WTC11 (cell line): ENCODE measurements at regions not wholly inside any gene's neighbourhood (a gene's known extent, or its start where the extent isn't known, plus 50 kb on each side); places are given as distances from the start of the nearest gene placed in this dataset.

Experiments
- ATAC-seq: fragments of 200-7000 bp; cut with Tn5 transposase; 2 replicates; pipeline ENCODE4 v1.10.0; 2021; ENCODE audit warnings: mild to moderate bottlenecking, moderate library complexity
- CTCF ChIA-PET: fragments of 300-600 bp; sonication (Branson Sonifier 250); formaldehyde crosslinking; loops from one replicate; lab custom pipeline; 2021; ENCODE audit warnings: antibody characterized with exemption; lab: Charles Lee
- POLR2A ChIA-PET: fragments of 350-600 bp; sonication (Branson Sonifier 250); formaldehyde crosslinking; loops from one replicate; lab custom pipeline; 2021; ENCODE audit warnings: antibody characterized with exemption; lab: Charles Lee
- DNase-seq: peaks from one replicate; pipeline ENCODE4 v3.0.0; 2021; ENCODE audit warnings: low spot score
- H3K27ac Mint-ChIP-seq: 2 replicates; pipeline ENCODE4 v1.8.0; 2021; ENCODE audit warnings: mixed read lengths
- H3K27me3 Mint-ChIP-seq: 2 replicates; pipeline ENCODE4 v1.8.0; 2021; ENCODE audit warnings: low read depth, mild to moderate bottlenecking, moderate library complexity, mixed read lengths
- H3K36me3 Mint-ChIP-seq: 2 replicates; pipeline ENCODE4 v1.8.0; 2021; ENCODE audit warnings: mixed read lengths
- H3K4me1 Mint-ChIP-seq: 2 replicates; pipeline ENCODE4 v1.8.0; 2022; ENCODE audit warnings: mixed read lengths
- H3K4me3 Mint-ChIP-seq: 2 replicates; pipeline ENCODE4 v1.8.0; 2021; ENCODE audit warnings: mild to moderate bottlenecking, moderate library complexity, mixed read lengths
- H3K9me3 Mint-ChIP-seq: 2 replicates; pipeline ENCODE4 v1.8.0; 2021; ENCODE audit warnings: mixed read lengths
- ATF3 ChIP-seq: sonication (generic); formaldehyde crosslinking; conservative IDR thresholded peaks from 2 replicates; pipeline ENCODE4 v1.8.1; 2022; ENCODE audit warnings: mild to moderate bottlenecking, missing genetic modification reagents
- CBFB ChIP-seq: sonication (generic); formaldehyde crosslinking; IDR thresholded peaks from 2 replicates; pipeline ENCODE4 v1.8.1; 2022; ENCODE audit warnings: mild to moderate bottlenecking, low read depth, missing genetic modification reagents
- CDX4 ChIP-seq: fragments of 250-450 bp; sonication (Bioruptor Pico); IDR thresholded peaks from 2 replicates; pipeline ENCODE4 v1.9.0; 2021; ENCODE audit warnings: moderate library complexity, mild to moderate bottlenecking, inconsistent platforms, borderline replicate concordance
- E2F5 ChIP-seq: sonication (generic); formaldehyde crosslinking; IDR thresholded peaks from 2 replicates; pipeline ENCODE4 v1.8.1; 2022; ENCODE audit warnings: mild to moderate bottlenecking, moderate library complexity, missing genetic modification reagents
- FOXK1 ChIP-seq: sonication (generic); formaldehyde crosslinking; IDR thresholded peaks from 2 replicates; pipeline ENCODE4 v1.8.0; 2022; ENCODE audit warnings: mild to moderate bottlenecking, moderate library complexity, missing genetic modification reagents
- FOXP4 ChIP-seq: sonication (generic); formaldehyde crosslinking; IDR thresholded peaks from 2 replicates; pipeline ENCODE4 v1.8.0; 2022; ENCODE audit warnings: mild to moderate bottlenecking, missing genetic modification reagents
- GABPB1 ChIP-seq: sonication (generic); formaldehyde crosslinking; IDR thresholded peaks from 2 replicates; pipeline ENCODE4 v1.8.1; 2023; ENCODE audit warnings: mild to moderate bottlenecking, missing genetic modification reagents
- KAT7 ChIP-seq: sonication (generic); formaldehyde crosslinking; IDR thresholded peaks from 2 replicates; pipeline ENCODE4 v1.8.1; 2023; ENCODE audit warnings: missing genetic modification reagents, mild to moderate bottlenecking, borderline replicate concordance
- NR1H2 ChIP-seq: sonication (generic); formaldehyde crosslinking; IDR thresholded peaks from 2 replicates; pipeline ENCODE4 v1.9.0; 2021; ENCODE audit warnings: mild to moderate bottlenecking, moderate library complexity, missing genetic modification reagents
- OVOL2 ChIP-seq: fragments of 250-450 bp; sonication (Bioruptor Pico); IDR thresholded peaks from 2 replicates; pipeline ENCODE4 v1.9.0; 2021; ENCODE audit warnings: mild to moderate bottlenecking, borderline replicate concordance
- SMAD3 ChIP-seq: sonication (generic); formaldehyde crosslinking; IDR thresholded peaks from 2 replicates; pipeline ENCODE4 v1.8.0; 2022; ENCODE audit warnings: missing genetic modification reagents, mild to moderate bottlenecking, borderline replicate concordance
- SMAD4 ChIP-seq: sonication (generic); formaldehyde crosslinking; IDR thresholded peaks from 2 replicates; pipeline ENCODE4 v1.8.0; 2022; ENCODE audit warnings: mild to moderate bottlenecking, missing genetic modification reagents
- TEAD1 ChIP-seq: sonication (generic); formaldehyde crosslinking; IDR thresholded peaks from 2 replicates; pipeline ENCODE4 v1.8.0; 2022; ENCODE audit warnings: mild to moderate bottlenecking, missing genetic modification reagents
- ZNF121 ChIP-seq: sonication (generic); formaldehyde crosslinking; IDR thresholded peaks from 2 replicates; pipeline ENCODE4 v1.8.0; 2023; ENCODE audit warnings: missing genetic modification reagents
- ZNF317 ChIP-seq: sonication (generic); formaldehyde crosslinking; IDR thresholded peaks from 2 replicates; pipeline ENCODE4 v1.8.1; 2023; ENCODE audit warnings: low read depth, mild to moderate bottlenecking, moderate library complexity, missing genetic modification reagents, borderline replicate concordance
- ZNF671 ChIP-seq: fragments of 250-450 bp; sonication (Bioruptor Pico); IDR thresholded peaks from 2 replicates; pipeline ENCODE4 v1.8.0; 2021; ENCODE audit warnings: mild to moderate bottlenecking
- TF ChIP-seq, protein P1 (sequence below): fragments of 250-450 bp; sonication (Bioruptor Pico); IDR thresholded peaks from 2 replicates; pipeline ENCODE4 v1.8.0; 2021; ENCODE audit warnings: mild to moderate bottlenecking
- TF ChIP-seq, protein P2 (sequence below): sonication (generic); formaldehyde crosslinking; IDR thresholded peaks from 2 replicates; pipeline ENCODE4 v1.8.1; 2023; ENCODE audit warnings: mild to moderate bottlenecking, missing genetic modification reagents

- Mint-ChIP-seq H3K36me3 (peaks cover 22% of the 10 kb centered on the region), H3K4me1 (no peaks in the 10 kb centered on the region), H3K27me3 (no peaks in the 10 kb centered on the region), H3K9me3 (peaks cover 29% of the 10 kb centered on the region), H3K4me3 (no peak overlapping the region), H3K27ac (no peak overlapping the region)
- no peak for ATAC-seq
- no peak for TF ChIP-seq GABPB1
- TF ChIP-seq, protein P1, sequence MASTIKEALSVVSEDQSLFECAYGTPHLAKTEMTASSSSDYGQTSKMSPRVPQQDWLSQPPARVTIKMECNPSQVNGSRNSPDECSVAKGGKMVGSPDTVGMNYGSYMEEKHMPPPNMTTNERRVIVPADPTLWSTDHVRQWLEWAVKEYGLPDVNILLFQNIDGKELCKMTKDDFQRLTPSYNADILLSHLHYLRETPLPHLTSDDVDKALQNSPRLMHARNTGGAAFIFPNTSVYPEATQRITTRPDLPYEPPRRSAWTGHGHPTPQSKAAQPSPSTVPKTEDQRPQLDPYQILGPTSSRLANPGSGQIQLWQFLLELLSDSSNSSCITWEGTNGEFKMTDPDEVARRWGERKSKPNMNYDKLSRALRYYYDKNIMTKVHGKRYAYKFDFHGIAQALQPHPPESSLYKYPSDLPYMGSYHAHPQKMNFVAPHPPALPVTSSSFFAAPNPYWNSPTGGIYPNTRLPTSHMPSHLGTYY (CRISPR knock-in tag): no peak
- no peak for TF ChIP-seq SMAD3 (CRISPR knock-in tag)
- no peak for TF ChIP-seq KAT7
- no peak for TF ChIP-seq SMAD4 (CRISPR knock-in tag)
- TF ChIP-seq E2F5 (CRISPR knock-in tag): no peak
- TF ChIP-seq ZNF121: no peak
- TF ChIP-seq ATF3 (CRISPR knock-in tag): no peak
- TF ChIP-seq, protein P2, sequence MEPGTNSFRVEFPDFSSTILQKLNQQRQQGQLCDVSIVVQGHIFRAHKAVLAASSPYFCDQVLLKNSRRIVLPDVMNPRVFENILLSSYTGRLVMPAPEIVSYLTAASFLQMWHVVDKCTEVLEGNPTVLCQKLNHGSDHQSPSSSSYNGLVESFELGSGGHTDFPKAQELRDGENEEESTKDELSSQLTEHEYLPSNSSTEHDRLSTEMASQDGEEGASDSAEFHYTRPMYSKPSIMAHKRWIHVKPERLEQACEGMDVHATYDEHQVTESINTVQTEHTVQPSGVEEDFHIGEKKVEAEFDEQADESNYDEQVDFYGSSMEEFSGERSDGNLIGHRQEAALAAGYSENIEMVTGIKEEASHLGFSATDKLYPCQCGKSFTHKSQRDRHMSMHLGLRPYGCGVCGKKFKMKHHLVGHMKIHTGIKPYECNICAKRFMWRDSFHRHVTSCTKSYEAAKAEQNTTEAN (CRISPR knock-in tag): no peak
- no peak for TF ChIP-seq OVOL2 (CRISPR knock-in tag)
- TF ChIP-seq FOXK1 (CRISPR knock-in tag): no peak
- no peak for TF ChIP-seq NR1H2
- no peak for TF ChIP-seq CBFB (CRISPR knock-in tag)
- no peak for TF ChIP-seq FOXP4
- ChIA-PET CTCF (no interaction called here), POLR2A (no interaction called here)
- DNase-seq: no peak
Measured at GRCh38 chr6:164206807-164207423, 792.4 kb downstream of the QKI start.

- ATAC-seq (no peak), DNase-seq (no peak)
- H3K27ac Mint-ChIP-seq: no peak overlapping the region
- H3K9me3 Mint-ChIP-seq: peaks cover 14% of the 10 kb centered on the region
- ChIA-PET POLR2A (no interaction called here), CTCF (no interaction called here)
- no peak overlapping the region for H3K4me3 Mint-ChIP-seq
- no peaks in the 10 kb centered on the region for H3K27me3 Mint-ChIP-seq
- TF ChIP-seq FOXK1 (CRISPR knock-in tag): no peak
- TF ChIP-seq ZNF317 (CRISPR knock-in tag): no peak
- no peak for TF ChIP-seq CDX4 (CRISPR knock-in tag)
- TF ChIP-seq TEAD1 (CRISPR knock-in tag): no peak
- no peak for TF ChIP-seq ZNF671 (CRISPR knock-in tag)
- peaks cover 11% of the 10 kb centered on the region for H3K36me3 Mint-ChIP-seq
- peaks cover 4% of the 10 kb centered on the region; the same call in 1 of the 2 replicates for H3K4me1 Mint-ChIP-seq
Measured at GRCh38 chr6:164200071-164200470, 785.6 kb downstream of the QKI start.
